ENCODE measurements at regions not wholly inside any gene's neighbourhood (a gene's known extent, or its start where the extent isn't known, plus 50 kb on each side); places are given as distances from the start of the nearest gene placed in this dataset.
"Not testable (repeated sequence)": the region's sequence is repeated elsewhere in the genome, so short reads cannot be mapped to it uniquely, and the experiment has no call there.

DNA sequence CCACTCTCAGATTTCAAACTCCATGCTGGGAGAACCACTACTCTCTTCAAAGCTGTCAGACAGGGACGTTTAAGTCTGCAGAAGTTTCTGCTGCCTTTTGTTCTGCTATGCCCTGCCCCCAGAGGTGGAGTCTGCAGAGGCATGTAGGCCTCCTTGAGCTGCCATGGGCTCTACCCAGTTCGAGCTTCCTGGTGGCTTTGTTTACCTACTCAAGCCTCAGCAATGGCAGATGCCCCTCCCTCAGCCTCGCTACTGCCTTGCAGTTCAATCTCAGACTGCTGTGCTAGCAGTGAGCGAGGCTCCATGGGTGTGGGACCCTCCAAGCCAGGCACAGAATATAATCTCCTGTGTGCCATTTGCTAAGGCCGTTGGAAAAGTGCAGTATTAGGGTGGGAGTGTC, 51.4 kb upstream of the FAM13C start:
- TF ChIP-seq CTCF (IDR thresholded peaks at IDR 0.05; ENCODE audit: poor library complexity); EZH2 (IDR thresholded peaks at IDR 0.05; ENCODE audit: borderline replicate concordance): not testable (repeated sequence)

Measured in hepatocyte (in vitro differentiated cells).